Hematopoietic multipotent progenitor cell treated with erythropoietin and hydrocortisone succinate and interleukin-3 and kit ligand, for 17 days (in vitro differentiated cells): ENCODE measurements at regions not wholly inside any gene's neighbourhood (a gene's known extent, or its start where the extent isn't known, plus 50 kb on each side); places are given as distances from the start of the nearest gene placed in this dataset.
"Not testable (repeated sequence)": the region's sequence is repeated elsewhere in the genome, so short reads cannot be mapped to it uniquely, and the experiment has no call there.

Experiments used
- DNase-seq: peaks from one replicate; pipeline ENCODE4 v3.0.0-alpha.2; 2015; ENCODE audit warnings: low spot score

- DNase-seq: no peak
Observed at GRCh38 chr4:58871509-58871908, 1761.3 kb upstream of the IGFBP7 start.

GRCh38 chr4:58849026-58849425 lies 1738.8 kb upstream of the IGFBP7 start:
- DNase-seq: no peak

- DNase-seq: no peak
Observed at GRCh38 chr4:58843455-58843854, 1733.3 kb upstream of the IGFBP7 start.

- no peak for DNase-seq
Observed at GRCh38 chr4:58833126-58833525, 1722.9 kb upstream of the IGFBP7 start.

- DNase-seq: no peak
Observed at GRCh38 chr4:58825278-58825677, 1715.1 kb upstream of the IGFBP7 start.

- not testable (repeated sequence) for DNase-seq
Observed at GRCh38 chr4:58818560-58818959, 1708.4 kb upstream of the IGFBP7 start.

- no peak for DNase-seq
Observed at GRCh38 chr4:58809948-58810347, 1699.8 kb upstream of the IGFBP7 start.

GRCh38 chr4:58809366-58809765 lies 1699.2 kb upstream of the IGFBP7 start:
- no peak for DNase-seq

- DNase-seq: no peak
Observed at GRCh38 chr4:58808817-58809216, 1698.6 kb upstream of the IGFBP7 start.

GRCh38 chr4:58807843-58808615 lies 1697.8 kb upstream of the IGFBP7 start:
- DNase-seq: no peak

GRCh38 chr4:58776627-58777026 lies 1666.4 kb upstream of the IGFBP7 start:
- DNase-seq: no peak

- DNase-seq: no peak
Observed at GRCh38 chr4:58767598-58767997, 1657.4 kb upstream of the IGFBP7 start.

GRCh38 chr4:58766763-58767162 lies 1656.6 kb upstream of the IGFBP7 start:
- DNase-seq: no peak

GRCh38 chr4:58761563-58761962 lies 1651.4 kb upstream of the IGFBP7 start:
- DNase-seq: no peak

GRCh38 chr4:58760737-58761136 lies 1650.6 kb upstream of the IGFBP7 start:
- no peak for DNase-seq

- DNase-seq: no peak
Observed at GRCh38 chr4:58760100-58760499, 1649.9 kb upstream of the IGFBP7 start.

GRCh38 chr4:58749206-58749605 lies 1639.0 kb upstream of the IGFBP7 start:
- DNase-seq: no peak

- DNase-seq: no peak
Observed at GRCh38 chr4:58740897-58741296, 1630.7 kb upstream of the IGFBP7 start.

- DNase-seq: no peak
Observed at GRCh38 chr4:58739275-58739674, 1629.1 kb upstream of the IGFBP7 start.

GRCh38 chr4:58738375-58738774 lies 1628.2 kb upstream of the IGFBP7 start:
- no peak for DNase-seq

GRCh38 chr4:58734030-58734674 lies 1624.0 kb upstream of the IGFBP7 start:
- no peak for DNase-seq

- no peak for DNase-seq
Observed at GRCh38 chr4:58732973-58733372, 1622.8 kb upstream of the IGFBP7 start.

GRCh38 chr4:58723954-58724353 lies 1613.8 kb upstream of the IGFBP7 start:
- no peak for DNase-seq

GRCh38 chr4:58711039-58711438 lies 1600.9 kb upstream of the IGFBP7 start:
- no peak for DNase-seq
